K562 (cell line): ENCODE measurements at regions not wholly inside any gene's neighbourhood (a gene's known extent, or its start where the extent isn't known, plus 50 kb on each side); places are given as distances from the start of the nearest gene placed in this dataset.

Experiments used
- ATAC-seq: fragments of 200-7000 bp; cut with Tn5 transposase; 3 replicates; pipeline ENCODE4 v1.9.1; 2020; ENCODE audit warnings: moderate library complexity
- BruUV-seq: library from RNA; stranded (reverse); fragments of 400-500 nt; replicated peaks from 2 replicates; lab custom pipeline; 2021; lab: Mats Ljungman, UMichigan
- CTCF ChIA-PET: fragments of 300-600 bp; formaldehyde crosslinking; extraction: SDS; loops from one replicate; lab custom pipeline; 2021; ENCODE audit warnings: low intra/inter-chr PET ratio; lab: Yijun Ruan, JAX
- POLR2A ChIA-PET: fragments of 300-600, 350-650 bp; sonication (Branson Sonifier 250); formaldehyde crosslinking; extraction: SDS; loops from one replicate; lab custom pipeline; 2021; ENCODE audit warnings: antibody characterized with exemption, inconsistent platforms; lab: Yijun Ruan, JAX
- DNase-seq, 4 experiments: peaks; one replicate each; pipeline versions ENCODE4 v3.0.0 to v3.0.0-alpha.2; 2011 to 2018; ENCODE audit warnings: low spot score in 3 of 4, mixed read lengths in 3 of 4; ENCODE audit errors: extremely low read depth in 1 of 4
- FAIRE-seq: peaks from 2 replicates; lab custom pipeline; 2011; peaks lifted over from hg19 to GRCh38; lab: Jason Lieb, UNC
- H2AFZ ChIP-seq: 2 replicates; pipeline ENCODE4 v1.6.0; 2011; ENCODE audit warnings: low read depth, low read length, control low read depth, inconsistent platforms
- H3K27ac ChIP-seq: fragments of 200-600 bp; 3 replicates; pipeline ENCODE4 v1.8.0; 2011; ENCODE audit warnings: low read depth, mild to moderate bottlenecking, control low read depth, inconsistent platforms, low read length, moderate library complexity, mixed read lengths; ENCODE audit errors: extremely low read depth
- H3K27me3 ChIP-seq, 2 experiments: fragments of 300-600 bp in 1 of 2; 2 replicates in 1 of 2; 3 replicates in 1 of 2; pipeline versions ENCODE4 v1.6.0 to v1.8.0; 2011; ENCODE audit warnings: inconsistent platforms in 2 of 2, low read length in 2 of 2, mild to moderate bottlenecking in 1 of 2, mixed read lengths in 1 of 2, moderate library complexity in 1 of 2; ENCODE audit not compliant: control insufficient read depth in 2 of 2, insufficient read depth in 2 of 2
- H3K36me3 ChIP-seq: fragments of 300-600 bp; 3 replicates; pipeline ENCODE4 v1.8.0; 2011; ENCODE audit warnings: mild to moderate bottlenecking, low read length, inconsistent platforms; ENCODE audit not compliant: control insufficient read depth, insufficient read depth
- H3K4me1 ChIP-seq, 2 experiments: fragments of 200-600 bp in 1 of 2; replicated peaks in 1 of 2; 2 replicates in 1 of 2; 3 replicates in 1 of 2; pipeline versions ENCODE4 v1.5.1 to v1.8.0; 2011; ENCODE audit warnings: inconsistent platforms in 2 of 2, low read length in 2 of 2, mild to moderate bottlenecking in 1 of 2, mixed read lengths in 1 of 2, moderate library complexity in 1 of 2; ENCODE audit not compliant: control insufficient read depth in 2 of 2, insufficient read depth in 2 of 2
- H3K4me2 ChIP-seq: 2 replicates; pipeline ENCODE4 v1.6.1; 2011; ENCODE audit warnings: low read length, control low read depth, inconsistent platforms, mixed read lengths; ENCODE audit not compliant: insufficient read depth
- H3K4me3 ChIP-seq: fragments of 200-600 bp; sonication (generic), shearing (Covaris generic); 2 replicates; pipeline ENCODE4 v1.5.1; 2016; ENCODE audit warnings: control low read depth, inconsistent platforms
- H3K79me2 ChIP-seq: fragments of 200-600 bp; 3 replicates; pipeline ENCODE4 v1.8.0; 2011; ENCODE audit warnings: low read length, inconsistent platforms; ENCODE audit not compliant: control insufficient read depth, insufficient read depth
- H3K9ac ChIP-seq, 2 experiments: 2 replicates each; pipeline versions ENCODE4 v1.6.0 to v1.6.1; 2011; ENCODE audit warnings: low read depth in 2 of 2, low read length in 2 of 2, control low read depth in 1 of 2, inconsistent platforms in 1 of 2, mild to moderate bottlenecking in 1 of 2, mixed read lengths in 1 of 2; ENCODE audit not compliant: insufficient read depth in 1 of 2
- H3K9me1 ChIP-seq: one replicate; pipeline ENCODE4 v1.6.0; 2011; ENCODE audit warnings: inconsistent platforms, mild to moderate bottlenecking, low read length, moderate library complexity; ENCODE audit not compliant: control insufficient read depth, insufficient read depth
- H3K9me3 ChIP-seq: replicated peaks from 2 replicates; pipeline ENCODE4 v1.5.1; 2011; ENCODE audit warnings: low read depth, low read length, inconsistent platforms; ENCODE audit not compliant: control insufficient read depth, insufficient read depth
- H4K20me1 ChIP-seq: replicated peaks from 2 replicates; pipeline ENCODE4 v1.6.1; 2011; ENCODE audit warnings: low read length, inconsistent platforms, mixed read lengths; ENCODE audit not compliant: control insufficient read depth, insufficient read depth
- ARID2 ChIP-seq: fragments of 450-650 bp; IDR thresholded peaks from 2 replicates; pipeline ENCODE4 v1.6.1; 2017; ENCODE audit warnings: antibody characterized with exemption, mild to moderate bottlenecking
- BCOR ChIP-seq: fragments of 450-650 bp; IDR thresholded peaks from 2 replicates; pipeline ENCODE4 v1.6.1; 2016
- BDP1 ChIP-seq: IDR thresholded peaks from 3 replicates; pipeline ENCODE4 v1.6.1; 2011; ENCODE audit not compliant: insufficient read length, insufficient read depth
- CCAR2 ChIP-seq: fragments of 200-400 bp; formaldehyde crosslinking; IDR thresholded peaks from 2 replicates; pipeline ENCODE4 v1.6.1; 2017; ENCODE audit warnings: mild to moderate bottlenecking, low read depth, low read length
- DACH1 ChIP-seq: fragments of 450-650 bp; IDR thresholded peaks from 2 replicates; pipeline ENCODE4 v1.6.1; 2018; ENCODE audit not compliant: partially characterized antibody
- ELK3 ChIP-seq: fragments of 450-650 bp; formaldehyde crosslinking; IDR thresholded peaks from 2 replicates; pipeline ENCODE4 v1.4.0; 2020; ENCODE audit warnings: mild to moderate bottlenecking
- EWSR1 ChIP-seq: fragments of 450-650 bp; IDR thresholded peaks from 2 replicates; pipeline ENCODE4 v1.6.1; 2018; ENCODE audit warnings: borderline replicate concordance, mild to moderate bottlenecking, low read depth, moderate library complexity; ENCODE audit not compliant: partially characterized antibody
- FOS ChIP-seq: IDR thresholded peaks from 3 replicates; pipeline ENCODE4 v1.6.1; 2011; ENCODE audit not compliant: insufficient read length; ENCODE audit errors: extremely low read depth
- FOXK1 ChIP-seq: sonication (generic); formaldehyde crosslinking; IDR thresholded peaks from 2 replicates; pipeline ENCODE4 v1.8.0; 2022; ENCODE audit warnings: missing genetic modification reagents, mild to moderate bottlenecking, borderline replicate concordance
- HMG20B ChIP-seq: fragments of 250-450 bp; sonication (Bioruptor Pico); IDR thresholded peaks from 2 replicates; pipeline ENCODE4 v1.5.0; 2021; ENCODE audit warnings: mild to moderate bottlenecking
- MTA2 ChIP-seq: fragments of 450-650 bp; IDR thresholded peaks from 2 replicates; pipeline ENCODE4 v1.6.1; 2016; ENCODE audit warnings: low read depth
- RFX7 ChIP-seq: fragments of 250-450 bp; sonication (Bioruptor Pico); IDR thresholded peaks from 2 replicates; pipeline ENCODE4 v1.5.1; 2021; ENCODE audit warnings: mild to moderate bottlenecking
- SMC3 ChIP-seq: conservative IDR thresholded peaks from 2 replicates; pipeline ENCODE4 v1.6.1; 2011; ENCODE audit warnings: low read depth, low read length, improper control_type of control experiment; ENCODE audit not compliant: insufficient read depth
- U2AF2 ChIP-seq: fragments of 200-400 bp; formaldehyde crosslinking; optimal IDR thresholded peaks from 2 replicates; pipeline ENCODE3; 2017; ENCODE audit warnings: low read depth, mild to moderate bottlenecking, low read length
- ZNF507 ChIP-seq: conservative IDR thresholded peaks from 2 replicates; pipeline ENCODE4 v1.6.1; 2017; ENCODE audit warnings: missing genetic modification characterization, missing compliant biosample characterization
- ZNF57 ChIP-seq: fragments of 450-650 bp; formaldehyde crosslinking; IDR thresholded peaks from 2 replicates; pipeline ENCODE4 v1.4.0; 2020; ENCODE audit warnings: mild to moderate bottlenecking, moderate library complexity
- in situ Hi-C: fragments of 300-500 bp; cut with MboI; formaldehyde crosslinking; loops from 4 replicates; pipeline ENCODE4 v1.15.0; 2018; ENCODE audit warnings: inconsistent platforms, mixed read lengths
- intact Hi-C: fragments of 100-400 bp; cut with micrococcal nuclease; formaldehyde crosslinking; loops from 2 replicates; pipeline ENCODE4 v1.14.2; 2022

- ChIA-PET CTCF (no interaction called here), POLR2A (interaction anchor here (1.3 to 5.7 kb wide), 2 partner anchors 9 to 10 kb away, joined by 3 to 29 read pairs; no protein-coding TSS in a partner anchor)
- no peak for ATAC-seq
- Histone ChIP-seq H3K27ac (no peak overlapping the region), H3K4me1 (peaks cover 31 to 33% of the 10 kb centered on the region in 2 experiments), H4K20me1 (peaks cover 8% of the 10 kb centered on the region; the same call in 1 of the 2 replicates), H3K4me3 (no peak overlapping the region), H3K27me3 (peaks cover 0 to 10% of the 10 kb centered on the region in 2 experiments; a peak in 1 of 5 replicates), H2AFZ (no peak overlapping the region), H3K9me3 (no peaks in the 10 kb centered on the region), H3K9me1 (no peaks in the 10 kb centered on the region)
- intact Hi-C loops: no loop called here
- in situ Hi-C loops: no loop called here
- no TSS peak for BruUV-seq
- TF ChIP-seq ZNF507 (tag): no peak
- TF ChIP-seq BDP1: no peak
- no peak for TF ChIP-seq DACH1
- no peak for TF ChIP-seq ZNF57 (CRISPR knock-in tag)
- no peak for TF ChIP-seq BCOR
- TF ChIP-seq EWSR1: no peak
- no peak for TF ChIP-seq CCAR2
- no peak for TF ChIP-seq SMC3
- TF ChIP-seq RFX7 (CRISPR knock-in tag): no peak
- TF ChIP-seq ELK3 (CRISPR knock-in tag): no peak
- TF ChIP-seq FOS: no peak
- TF ChIP-seq U2AF2: no peak
- TF ChIP-seq MTA2: no peak
- no peak for TF ChIP-seq ARID2
- TF ChIP-seq HMG20B (CRISPR knock-in tag): no peak
- TF ChIP-seq FOXK1: no peak
- TF ChIP-seq, all 486 proteins: peak for 0
- Histone ChIP-seq H3K79me2 (peaks cover 34% of the 10 kb centered on the region), H3K4me2 (peak overlapping the region; percentile 75; the same call in 1 of the 2 replicates), H3K36me3 (0 out of 3 replicates have a peak, but pooled peaks cover 2% of the 10 kb centered on the region), H3K9ac (no peak overlapping the region)
- FAIRE-seq: no peak
- no peak for DNase-seq
Observed at GRCh38 chr1:201647094-201647493, 108.2 kb downstream of the NAV1 start.
